HK-2 (cell line): ENCODE measurements at regions not wholly inside any gene's neighbourhood (a gene's known extent, or its start where the extent isn't known, plus 50 kb on each side); places are given as distances from the start of the nearest gene placed in this dataset.

Experiments
- DNase-seq: peaks from one replicate; pipeline ENCODE4 v3.0.0-alpha.2; 2018; ENCODE audit not compliant: unreplicated experiment

DNA sequence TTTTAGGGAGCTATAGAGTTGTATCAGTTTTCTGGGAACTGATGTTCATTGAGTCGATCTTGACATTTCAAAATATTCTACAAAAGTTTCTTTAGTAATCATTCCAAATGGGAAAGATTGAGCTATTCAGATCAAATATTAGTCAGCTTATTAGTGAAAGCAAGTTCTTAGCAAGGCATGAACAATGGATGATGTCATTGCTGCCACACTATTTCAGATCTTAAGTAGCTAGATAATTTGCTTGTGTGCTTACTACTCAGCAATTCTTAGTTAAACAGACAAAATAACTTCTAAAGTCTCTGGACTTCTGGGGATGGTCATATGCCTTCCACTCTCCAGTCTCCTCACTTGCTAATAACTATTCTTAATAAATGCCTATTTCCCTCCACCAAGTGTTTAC is 69.0 kb upstream of the CDH8 start:
- DNase-seq: no peak

DNA sequence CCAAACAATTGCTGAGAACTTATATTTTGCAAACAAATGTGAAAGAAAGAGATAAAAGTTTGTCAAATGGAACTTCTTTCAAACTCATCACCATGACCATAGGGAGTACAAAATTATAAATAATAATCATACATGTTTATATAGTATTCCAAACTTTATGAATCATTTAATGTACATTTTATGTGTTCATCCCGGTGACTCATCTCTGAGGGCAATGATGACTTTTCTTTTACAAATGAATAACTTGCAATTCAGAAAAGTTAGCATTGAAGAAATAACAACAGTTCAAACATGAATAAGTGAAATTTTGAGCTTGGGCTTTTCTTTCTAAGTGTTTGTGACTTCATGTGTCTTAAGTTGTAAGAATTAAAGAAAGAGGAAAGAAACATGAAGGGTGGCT is 66.3 kb upstream of the CDH8 start:
- no peak for DNase-seq

DNA sequence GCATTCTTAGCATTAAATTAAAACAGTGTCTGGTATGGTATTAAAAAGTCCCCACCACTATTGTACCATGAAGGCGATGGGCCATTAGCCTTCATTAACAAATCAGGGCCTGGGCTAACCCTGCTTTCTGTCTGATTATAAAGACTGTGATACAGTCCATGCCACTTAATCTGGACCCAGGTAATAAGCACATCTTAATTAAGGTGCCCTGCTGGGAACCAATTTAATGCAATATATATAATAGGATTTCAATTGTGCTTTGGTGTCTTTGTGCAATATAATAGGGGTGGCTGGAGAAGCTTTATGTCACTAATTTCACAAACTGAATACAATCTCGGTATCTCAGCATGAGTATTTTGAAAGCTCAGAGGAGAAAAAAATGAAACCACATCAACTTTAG is 64.4 kb upstream of the CDH8 start:
- no peak for DNase-seq

DNA sequence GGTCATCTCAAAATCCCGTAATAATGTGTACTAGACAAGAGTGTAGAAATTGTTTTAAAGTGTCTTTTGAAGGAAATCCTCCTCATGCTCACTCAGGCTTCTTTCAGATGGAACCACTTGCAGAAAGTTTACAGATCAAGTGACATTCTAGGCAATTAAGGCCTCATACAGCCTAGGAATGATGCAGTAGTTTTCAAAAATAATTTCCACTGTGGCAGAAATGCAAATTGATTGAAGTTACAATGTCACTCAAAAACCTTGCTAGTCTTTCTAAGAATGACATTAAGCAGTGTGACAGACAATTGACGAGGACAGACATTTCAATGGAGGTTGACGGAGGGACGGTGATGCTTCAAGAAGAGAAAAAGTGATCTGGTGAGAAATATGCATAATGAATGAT is 53.5 kb upstream of the CDH8 start:
- DNase-seq: no peak

- DNase-seq: no peak
Observed at GRCh38 chr16:62088731-62089410, 52.6 kb upstream of the CDH8 start.
